ENCODE measurements at regions not wholly inside any gene's neighbourhood (a gene's known extent, or its start where the extent isn't known, plus 50 kb on each side); places are given as distances from the start of the nearest gene placed in this dataset.
"Not testable (repeated sequence)": the region's sequence is repeated elsewhere in the genome, so short reads cannot be mapped to it uniquely, and the experiment has no call there.

DNA sequence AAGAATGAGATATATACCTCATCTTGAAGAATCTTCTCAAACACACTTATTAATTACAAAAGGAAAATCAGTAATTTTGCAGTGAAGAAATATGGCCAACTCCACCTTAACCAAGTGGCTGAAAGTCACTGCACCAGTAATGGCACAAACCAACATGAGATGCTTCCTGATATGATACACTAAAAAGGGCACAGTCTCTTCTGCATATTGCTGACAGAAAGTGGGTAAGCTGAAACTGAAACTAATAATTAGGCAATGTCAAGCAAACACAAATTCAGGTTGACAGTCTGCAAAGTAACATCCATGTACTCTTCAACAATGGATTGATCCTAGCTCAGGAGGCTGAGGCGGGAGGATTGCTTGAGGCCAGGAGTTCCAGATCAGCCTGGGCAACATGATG is 56.1 kb downstream of the ZNF22 start:
- not testable (repeated sequence) for H3K27me3 ChIP-seq (ENCODE audit: insufficient read depth, low read length); H3K4me3 ChIP-seq (ENCODE audit: low read length)

DNA sequence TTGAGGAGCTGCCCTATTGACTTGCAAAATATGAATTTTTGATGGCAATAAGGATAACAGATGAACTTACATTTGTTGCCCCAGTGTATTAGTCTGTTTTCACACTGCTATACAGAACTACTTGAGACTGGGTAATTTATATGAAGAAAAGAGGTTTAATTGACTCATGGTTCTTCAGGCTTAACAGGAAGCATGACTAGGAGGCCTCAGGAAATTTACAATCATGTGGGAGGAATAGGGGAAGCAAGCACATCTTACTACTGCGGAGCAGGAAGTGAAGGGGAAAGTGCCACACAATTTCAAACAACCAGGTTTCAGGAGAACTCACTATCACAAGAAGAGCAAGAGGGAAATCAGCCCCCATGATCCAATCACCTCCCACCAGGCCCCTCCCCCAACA is 57.9 kb downstream of the ZNF22 start:
- H3K4me1 ChIP-seq (ENCODE audit: insufficient read depth, low read length) = no peaks in the 10 kb centered on the region
- H3K4me3 ChIP-seq (ENCODE audit: low read length) = no peak overlapping the region
- no peaks in the 10 kb centered on the region for H3K36me3 ChIP-seq (ENCODE audit: insufficient read depth, low read depth, low read length)
- H3K27ac ChIP-seq (ENCODE audit: low read length) = no peak overlapping the region
- H3K9ac ChIP-seq (ENCODE audit: low read depth, low read length) = no peak overlapping the region
- H3K9me3 ChIP-seq (ENCODE audit: insufficient read depth, low read depth, low read length) = no peaks in the 10 kb centered on the region; the same call in 1 of the 2 replicates
- H3K27me3 ChIP-seq (ENCODE audit: insufficient read depth, low read length) = no peaks in the 10 kb centered on the region

More for the DNA sequence above, 56.1 kb downstream of the ZNF22 start:
- not testable (repeated sequence) for H3K27ac ChIP-seq (ENCODE audit: low read length); H3K4me1 ChIP-seq (ENCODE audit: insufficient read depth, low read length); H3K9ac ChIP-seq (ENCODE audit: low read depth, low read length); H3K36me3 ChIP-seq (ENCODE audit: insufficient read depth, low read depth, low read length); H3K9me3 ChIP-seq (ENCODE audit: insufficient read depth, low read depth, low read length)

DNA sequence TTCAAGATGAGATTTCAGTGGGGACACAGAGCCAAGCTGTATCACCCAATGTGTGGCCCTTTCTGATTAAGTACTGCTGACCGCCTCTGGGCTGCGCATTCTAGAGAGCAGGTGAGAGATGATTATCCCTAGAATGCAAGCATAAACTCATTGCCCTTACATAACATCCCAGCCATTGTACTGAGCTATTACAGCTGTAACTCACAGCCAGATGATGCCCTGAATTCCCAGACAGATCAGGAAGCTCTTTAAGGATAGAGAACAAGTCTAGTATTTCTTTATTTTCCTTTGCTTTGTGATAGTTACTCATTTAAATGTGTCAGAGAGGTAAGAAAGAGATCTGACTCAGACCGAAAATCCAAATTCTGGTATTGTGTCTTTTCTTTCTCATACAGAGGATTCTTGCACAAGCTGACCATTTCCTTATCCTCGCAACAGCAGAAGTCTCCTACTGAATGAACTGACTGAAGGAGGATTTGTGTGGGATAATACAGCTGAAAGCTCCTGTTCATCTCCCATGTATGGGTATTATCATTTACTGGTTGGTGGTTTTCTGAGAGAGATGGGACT is 58.4 kb downstream of the ZNF22 start:
- no peaks in the 10 kb centered on the region for H3K27me3 ChIP-seq (ENCODE audit: insufficient read depth, low read length)
- no peak overlapping the region for H3K27ac ChIP-seq (ENCODE audit: low read length)
- no peaks in the 10 kb centered on the region for H3K36me3 ChIP-seq (ENCODE audit: insufficient read depth, low read depth, low read length)
- H3K4me3 ChIP-seq (ENCODE audit: low read length) = no peak overlapping the region
- no peaks in the 10 kb centered on the region; the same call in 1 of the 2 replicates for H3K9me3 ChIP-seq (ENCODE audit: insufficient read depth, low read depth, low read length)
- no peaks in the 10 kb centered on the region for H3K4me1 ChIP-seq (ENCODE audit: insufficient read depth, low read length)
- H3K9ac ChIP-seq (ENCODE audit: low read depth, low read length) = no peak overlapping the region

DNA sequence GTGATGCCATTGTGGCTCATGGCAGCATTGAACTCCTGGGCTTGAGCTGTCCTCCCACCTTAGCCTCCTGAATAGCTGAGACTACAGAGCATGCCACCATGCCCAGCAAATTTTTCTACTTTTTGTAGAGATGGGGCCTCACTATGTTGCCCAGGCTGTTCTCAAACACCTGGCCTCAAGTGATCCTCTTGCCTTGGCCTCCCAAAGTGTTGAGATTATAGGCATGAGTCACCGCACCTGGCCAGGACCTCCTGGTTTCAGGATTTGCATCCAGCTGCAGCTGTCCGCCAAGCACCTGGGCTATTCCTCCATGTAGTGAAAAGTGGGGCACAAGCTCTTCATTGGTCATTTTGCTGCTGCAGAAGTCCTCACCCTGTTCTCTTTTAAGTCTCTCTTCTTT is 58.9 kb downstream of the ZNF22 start:
- no peaks in the 10 kb centered on the region for H3K27me3 ChIP-seq (ENCODE audit: insufficient read depth, low read length)
- no peak overlapping the region for H3K27ac ChIP-seq (ENCODE audit: low read length)
- H3K9me3 ChIP-seq (ENCODE audit: insufficient read depth, low read depth, low read length) = no peaks in the 10 kb centered on the region; the same call in 1 of the 2 replicates
- no peak overlapping the region for H3K4me3 ChIP-seq (ENCODE audit: low read length)
- no peaks in the 10 kb centered on the region for H3K4me1 ChIP-seq (ENCODE audit: insufficient read depth, low read length)
- no peaks in the 10 kb centered on the region for H3K36me3 ChIP-seq (ENCODE audit: insufficient read depth, low read depth, low read length)
- no peak overlapping the region for H3K9ac ChIP-seq (ENCODE audit: low read depth, low read length)

DNA sequence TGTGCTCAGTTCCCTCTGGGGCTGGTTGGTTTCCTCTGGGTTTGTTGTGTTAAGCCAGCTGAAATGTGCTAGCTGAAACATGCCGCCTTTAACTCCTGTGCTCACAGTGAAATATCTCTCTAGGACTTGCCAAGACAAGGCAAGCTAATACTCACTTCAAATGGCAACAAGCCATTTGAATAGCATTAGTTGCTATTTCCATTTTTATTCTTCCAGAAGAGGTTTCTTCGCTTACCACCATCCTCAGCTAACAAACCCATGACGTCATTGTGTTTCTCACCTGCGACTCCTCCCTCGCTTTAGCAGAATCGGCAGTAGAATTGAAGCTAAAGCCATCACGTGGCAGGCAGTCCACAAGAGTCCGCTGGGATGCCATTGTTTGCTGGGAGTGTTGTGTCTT is 61.3 kb downstream of the ZNF22 start:
- no peaks in the 10 kb centered on the region for H3K27me3 ChIP-seq (ENCODE audit: insufficient read depth, low read length)
- no peaks in the 10 kb centered on the region; the same call in 1 of the 2 replicates for H3K9me3 ChIP-seq (ENCODE audit: insufficient read depth, low read depth, low read length)
- no peaks in the 10 kb centered on the region for H3K36me3 ChIP-seq (ENCODE audit: insufficient read depth, low read depth, low read length)
- no peak overlapping the region for H3K4me3 ChIP-seq (ENCODE audit: low read length)
- no peaks in the 10 kb centered on the region for H3K4me1 ChIP-seq (ENCODE audit: insufficient read depth, low read length)
- no peak overlapping the region for H3K9ac ChIP-seq (ENCODE audit: low read depth, low read length)
- no peak overlapping the region for H3K27ac ChIP-seq (ENCODE audit: low read length)

DNA sequence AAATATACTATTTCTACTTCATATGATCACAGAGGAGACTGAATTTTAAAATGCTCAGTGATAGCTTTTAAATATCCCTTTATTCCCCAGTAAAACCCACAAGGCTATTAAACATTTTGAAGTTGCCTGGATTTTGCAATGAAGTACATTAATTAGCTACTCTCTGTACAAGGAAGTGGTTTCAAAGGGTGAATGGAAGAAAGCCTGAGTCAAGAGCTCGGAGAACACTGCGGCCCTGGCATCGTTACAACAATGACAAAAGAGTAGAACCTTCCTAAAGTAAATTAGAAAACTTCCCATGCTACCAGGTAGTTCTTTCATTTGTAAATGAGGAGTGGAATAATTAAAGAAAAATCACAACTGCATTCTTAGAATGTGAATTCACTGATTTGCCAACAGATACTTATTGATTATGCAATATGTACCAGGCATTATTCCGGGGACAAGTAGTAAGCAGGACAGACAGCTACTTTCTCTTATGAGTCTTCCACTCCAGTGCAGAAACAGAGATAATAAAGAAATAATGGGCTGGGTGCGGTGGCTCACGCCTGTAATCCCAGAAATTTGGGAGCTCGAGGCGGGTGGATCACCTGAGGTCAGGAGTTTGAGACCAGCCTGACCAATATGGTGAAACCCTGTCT is 63.0 kb downstream of the ZNF22 start:
- H3K4me1 ChIP-seq (ENCODE audit: insufficient read depth, low read length) = no peaks in the 10 kb centered on the region
- H3K4me3 ChIP-seq (ENCODE audit: low read length) = no peak overlapping the region
- H3K27ac ChIP-seq (ENCODE audit: low read length) = no peak overlapping the region
- no peaks in the 10 kb centered on the region for H3K9me3 ChIP-seq (ENCODE audit: insufficient read depth, low read depth, low read length)
- no peaks in the 10 kb centered on the region for H3K27me3 ChIP-seq (ENCODE audit: insufficient read depth, low read length)
- no peaks in the 10 kb centered on the region for H3K36me3 ChIP-seq (ENCODE audit: insufficient read depth, low read depth, low read length)
- no peak overlapping the region for H3K9ac ChIP-seq (ENCODE audit: low read depth, low read length)

DNA sequence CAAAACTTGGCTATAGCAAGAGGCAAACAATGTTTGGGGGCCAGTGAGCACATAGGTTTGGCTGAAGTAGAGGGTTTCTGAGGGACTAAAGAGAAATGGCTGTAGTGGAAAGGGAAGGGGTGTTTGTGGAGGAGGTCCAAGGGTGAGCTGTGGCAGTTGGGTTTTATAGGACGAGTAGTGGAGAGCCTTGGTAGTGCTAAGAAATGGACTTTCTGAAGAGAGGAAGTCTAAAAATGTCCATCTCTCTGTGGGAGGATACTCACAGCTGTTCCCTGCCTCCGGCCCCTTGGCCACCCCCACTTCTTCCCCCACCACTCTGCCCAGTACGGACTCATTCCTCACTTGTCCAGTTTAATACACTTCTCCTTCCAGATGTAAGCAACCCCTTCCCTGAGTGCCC is 64.3 kb downstream of the ZNF22 start:
- Histone ChIP-seq H3K27me3 (ENCODE audit: insufficient read depth, low read length) (no peaks in the 10 kb centered on the region), H3K9ac (ENCODE audit: low read depth, low read length) (no peak overlapping the region), H3K36me3 (ENCODE audit: insufficient read depth, low read depth, low read length) (no peaks in the 10 kb centered on the region)

DNA sequence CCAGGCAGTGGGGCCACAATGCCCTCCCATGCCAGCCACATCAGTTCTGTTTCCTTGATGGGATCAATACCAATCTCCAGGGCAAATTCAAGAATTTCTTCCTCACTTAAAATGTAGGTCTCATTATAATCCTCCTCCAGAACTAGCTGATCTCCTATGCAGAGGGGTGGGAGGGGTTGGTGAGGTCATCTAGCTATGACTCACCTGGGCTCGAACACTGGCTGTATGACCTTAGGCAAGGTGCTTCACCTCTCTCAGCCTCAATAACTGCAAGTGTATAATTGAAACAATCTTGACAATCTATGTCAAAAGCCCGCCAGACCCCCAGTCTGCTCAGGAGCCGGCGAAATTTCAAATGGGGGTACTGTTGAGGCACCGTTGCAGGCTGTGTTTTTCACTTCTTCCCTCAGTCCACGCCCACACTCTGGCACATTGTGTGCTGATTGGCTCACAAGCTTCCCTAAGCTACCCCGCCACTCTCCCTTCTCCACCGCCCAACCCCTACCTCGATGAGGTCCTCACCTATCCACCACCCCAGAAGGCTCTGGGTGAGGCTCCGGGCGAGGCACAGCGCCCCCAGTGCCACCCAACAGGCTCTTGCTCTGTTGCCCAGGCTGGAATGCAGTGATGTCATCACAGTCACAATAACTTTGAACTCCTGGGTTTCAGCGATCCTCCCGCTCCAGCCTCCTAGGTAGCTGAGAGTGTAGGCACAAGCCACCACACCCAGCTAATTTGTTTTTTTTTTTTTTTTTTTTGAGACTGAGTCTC is 70.5 kb downstream of the ZNF22 start:
- Histone ChIP-seq H3K9ac (ENCODE audit: low read depth, low read length) (no peak overlapping the region), H3K9me3 (ENCODE audit: insufficient read depth, low read depth, low read length) (no peaks in the 10 kb centered on the region; the same call in 1 of the 2 replicates), H3K4me1 (ENCODE audit: insufficient read depth, low read length) (peaks cover 7% of the 10 kb centered on the region; the same call in 1 of the 2 replicates), H3K27ac (ENCODE audit: low read length) (no peak overlapping the region), H3K4me3 (ENCODE audit: low read length) (no peak overlapping the region), H3K27me3 (ENCODE audit: insufficient read depth, low read length) (no peaks in the 10 kb centered on the region), H3K36me3 (ENCODE audit: insufficient read depth, low read depth, low read length) (no peaks in the 10 kb centered on the region)

More for the DNA sequence above, 64.3 kb downstream of the ZNF22 start:
- H3K4me3 ChIP-seq (ENCODE audit: low read length) = no peak overlapping the region
- H3K27ac ChIP-seq (ENCODE audit: low read length) = no peak overlapping the region
- no peaks in the 10 kb centered on the region for H3K4me1 ChIP-seq (ENCODE audit: insufficient read depth, low read length)
- no peaks in the 10 kb centered on the region for H3K9me3 ChIP-seq (ENCODE audit: insufficient read depth, low read depth, low read length)

DNA sequence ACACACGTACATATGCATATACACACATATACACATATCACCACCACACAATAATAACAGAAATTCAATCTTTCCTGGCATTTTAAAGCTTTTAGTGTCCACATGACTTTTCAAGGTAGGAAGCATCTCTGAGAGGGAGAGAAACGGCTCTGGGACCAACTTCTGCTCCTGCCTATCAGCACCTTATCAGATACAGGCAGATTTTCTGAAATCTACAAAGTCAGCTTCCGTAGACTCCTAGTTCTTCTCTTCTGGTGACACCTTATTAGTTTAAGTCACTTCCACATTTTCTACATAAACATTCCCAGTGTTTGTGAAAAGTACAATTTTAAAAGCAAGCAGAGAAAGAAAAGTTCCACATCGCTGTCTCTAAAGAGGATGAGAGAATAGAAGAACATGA is 74.5 kb downstream of the ZNF22 start:
- H3K4me3 ChIP-seq (ENCODE audit: low read length) = no peak overlapping the region
- H3K9ac ChIP-seq (ENCODE audit: low read depth, low read length) = no peak overlapping the region
- H3K4me1 ChIP-seq (ENCODE audit: insufficient read depth, low read length) = peaks cover 16% of the 10 kb centered on the region; the same call in 1 of the 2 replicates
- H3K27me3 ChIP-seq (ENCODE audit: insufficient read depth, low read length) = no peaks in the 10 kb centered on the region
- H3K36me3 ChIP-seq (ENCODE audit: insufficient read depth, low read depth, low read length) = no peaks in the 10 kb centered on the region
- H3K27ac ChIP-seq (ENCODE audit: low read length) = no peak overlapping the region
- no peaks in the 10 kb centered on the region; the same call in 1 of the 2 replicates for H3K9me3 ChIP-seq (ENCODE audit: insufficient read depth, low read depth, low read length)

DNA sequence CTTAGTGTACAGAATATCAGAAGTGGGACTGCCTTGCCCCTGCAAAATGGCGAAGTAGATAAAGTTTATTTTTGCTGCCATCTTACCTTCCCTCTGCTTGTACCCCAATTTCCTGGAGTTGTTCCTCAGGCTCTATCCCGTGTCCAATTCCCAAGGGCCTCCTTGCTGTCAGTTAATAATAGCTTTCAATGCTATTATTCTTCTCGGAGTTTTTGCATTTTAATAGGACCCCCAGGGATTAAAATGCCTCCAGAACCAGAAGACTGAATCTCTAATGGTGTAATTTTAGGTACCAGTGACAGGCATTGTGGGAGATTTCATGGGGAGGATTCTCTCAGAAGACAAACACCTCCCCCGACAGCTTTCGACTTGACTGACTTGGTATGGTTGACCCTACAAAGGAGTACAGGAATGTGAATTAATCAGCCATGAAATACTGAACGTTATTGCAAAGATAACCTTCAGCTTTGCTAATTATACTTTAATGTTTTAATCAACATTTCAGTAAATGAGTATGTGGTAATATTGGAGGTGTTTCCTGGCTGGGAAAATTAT is 75.2 kb downstream of the ZNF22 start:
- no peaks in the 10 kb centered on the region; the same call in 1 of the 2 replicates for H3K9me3 ChIP-seq (ENCODE audit: insufficient read depth, low read depth, low read length)
- 0 out of 2 replicates have a peak overlapping the region, but pooled peaks have one; percentile 34 for H3K4me3 ChIP-seq (ENCODE audit: low read length)
- H3K36me3 ChIP-seq (ENCODE audit: insufficient read depth, low read depth, low read length) = no peaks in the 10 kb centered on the region
- no peak overlapping the region for H3K9ac ChIP-seq (ENCODE audit: low read depth, low read length)
- H3K4me1 ChIP-seq (ENCODE audit: insufficient read depth, low read length) = peaks cover 16% of the 10 kb centered on the region; the same call in 1 of the 2 replicates
- H3K27ac ChIP-seq (ENCODE audit: low read length) = no peak overlapping the region
- H3K27me3 ChIP-seq (ENCODE audit: insufficient read depth, low read length) = no peaks in the 10 kb centered on the region

DNA sequence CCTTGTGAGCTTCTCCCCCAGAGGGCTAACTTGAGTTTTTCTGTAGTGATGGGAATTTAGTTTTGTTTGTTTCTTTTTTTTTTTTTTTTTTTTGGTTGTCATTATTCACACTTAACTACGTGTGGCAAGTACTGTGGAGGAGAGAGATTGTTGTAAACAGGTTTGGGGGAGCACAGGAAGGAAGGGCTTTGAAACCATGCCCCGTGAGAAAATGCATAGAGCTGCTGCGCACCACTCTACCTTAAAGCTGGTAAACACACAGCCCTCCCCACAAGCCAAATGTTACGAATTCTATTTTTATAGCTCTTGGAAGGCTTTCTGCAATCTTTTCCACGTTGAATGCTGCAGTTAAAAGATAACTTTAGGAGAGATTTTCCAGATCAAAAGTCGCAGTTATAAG is 76.2 kb downstream of the ZNF22 start:
- Histone ChIP-seq H3K27ac (ENCODE audit: low read length) (no peak overlapping the region), H3K4me3 (ENCODE audit: low read length) (peak overlapping the region; percentile 23; the same call in 1 of the 2 replicates), H3K36me3 (ENCODE audit: insufficient read depth, low read depth, low read length) (no peaks in the 10 kb centered on the region), H3K27me3 (ENCODE audit: insufficient read depth, low read length) (no peaks in the 10 kb centered on the region), H3K4me1 (ENCODE audit: insufficient read depth, low read length) (peaks cover 19% of the 10 kb centered on the region; the same call in 1 of the 2 replicates), H3K9me3 (ENCODE audit: insufficient read depth, low read depth, low read length) (no peaks in the 10 kb centered on the region), H3K9ac (ENCODE audit: low read depth, low read length) (no peak overlapping the region)

Measured in iPS-20b (cell line).